ENCODE measurements at regions not wholly inside any gene's neighbourhood (a gene's known extent, or its start where the extent isn't known, plus 50 kb on each side); places are given as distances from the start of the nearest gene placed in this dataset.

DNA sequence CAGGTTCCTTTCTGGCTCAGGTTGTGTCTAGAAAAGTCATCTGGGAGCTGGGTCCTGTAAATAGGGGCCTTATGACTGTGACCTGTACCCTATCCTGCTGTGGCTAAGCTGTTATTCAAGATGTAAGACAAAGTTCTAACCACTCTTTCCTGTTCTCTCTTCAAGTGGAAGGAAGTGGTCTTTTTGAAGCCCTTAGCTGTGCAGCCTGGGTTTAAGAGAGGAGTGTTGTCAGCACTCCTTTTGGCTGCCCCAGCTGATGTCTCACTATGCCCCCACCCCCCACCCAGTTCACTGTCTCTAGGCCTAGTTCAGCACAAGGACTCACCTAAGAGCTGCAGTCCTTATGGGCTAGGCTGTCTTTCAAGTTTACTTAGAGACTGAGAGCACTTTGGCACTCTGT is 1069.5 kb downstream of the FAM133A start:
- TF ChIP-seq, protein P1, sequence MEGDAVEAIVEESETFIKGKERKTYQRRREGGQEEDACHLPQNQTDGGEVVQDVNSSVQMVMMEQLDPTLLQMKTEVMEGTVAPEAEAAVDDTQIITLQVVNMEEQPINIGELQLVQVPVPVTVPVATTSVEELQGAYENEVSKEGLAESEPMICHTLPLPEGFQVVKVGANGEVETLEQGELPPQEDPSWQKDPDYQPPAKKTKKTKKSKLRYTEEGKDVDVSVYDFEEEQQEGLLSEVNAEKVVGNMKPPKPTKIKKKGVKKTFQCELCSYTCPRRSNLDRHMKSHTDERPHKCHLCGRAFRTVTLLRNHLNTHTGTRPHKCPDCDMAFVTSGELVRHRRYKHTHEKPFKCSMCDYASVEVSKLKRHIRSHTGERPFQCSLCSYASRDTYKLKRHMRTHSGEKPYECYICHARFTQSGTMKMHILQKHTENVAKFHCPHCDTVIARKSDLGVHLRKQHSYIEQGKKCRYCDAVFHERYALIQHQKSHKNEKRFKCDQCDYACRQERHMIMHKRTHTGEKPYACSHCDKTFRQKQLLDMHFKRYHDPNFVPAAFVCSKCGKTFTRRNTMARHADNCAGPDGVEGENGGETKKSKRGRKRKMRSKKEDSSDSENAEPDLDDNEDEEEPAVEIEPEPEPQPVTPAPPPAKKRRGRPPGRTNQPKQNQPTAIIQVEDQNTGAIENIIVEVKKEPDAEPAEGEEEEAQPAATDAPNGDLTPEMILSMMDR (conservative IDR thresholded peaks at IDR 0.05), result no peak
- no peak for TF ChIP-seq ZFX (IDR thresholded peaks at IDR 0.05)
